ENCODE measurements at regions not wholly inside any gene's neighbourhood (a gene's known extent, or its start where the extent isn't known, plus 50 kb on each side); places are given as distances from the start of the nearest gene placed in this dataset.
A peak's percentile ranks its signal among the peaks of the same experiment; 100 is the strongest.

DNA sequence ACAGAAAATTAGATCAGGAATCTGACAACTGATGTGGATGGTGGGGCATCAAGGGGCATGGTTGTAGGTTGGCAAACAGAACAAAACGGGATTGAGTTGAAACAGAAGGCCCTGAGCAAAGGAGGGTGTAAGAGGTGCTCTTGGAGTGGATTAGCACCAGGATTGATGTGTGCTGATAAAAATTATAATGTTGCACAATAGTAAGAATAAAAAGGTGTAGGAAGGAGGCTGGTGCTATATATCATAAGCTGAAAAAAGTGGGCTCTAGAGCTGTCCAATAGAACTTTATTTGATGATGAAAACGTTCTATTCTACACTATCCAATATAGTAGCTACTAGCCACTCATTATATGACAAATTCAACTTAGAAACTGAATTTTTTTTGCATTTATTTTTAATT lies 263.1 kb upstream of the GYPC start:
- no peaks in the 10 kb centered on the region for H3K27me3 ChIP-seq (ENCODE audit: insufficient read depth, low read depth)
- no peaks in the 10 kb centered on the region for H3F3A ChIP-seq (ENCODE audit: insufficient read depth, low read depth)
- no peak overlapping the region for H2AFZ ChIP-seq
- no peaks in the 10 kb centered on the region for H4K20me1 ChIP-seq (ENCODE audit: insufficient read depth)
- H3K9me2 ChIP-seq (ENCODE audit: insufficient read depth) = no peaks in the 10 kb centered on the region
- no peaks in the 10 kb centered on the region for H3K4me1 ChIP-seq (replicated peaks; ENCODE audit: insufficient read depth)
- no peak overlapping the region for H3K27ac ChIP-seq
- ChIA-PET POLR2A (ENCODE audit: unreplicated experiment) (no interaction called here), CTCF (no interaction called here)
- H3K79me2 ChIP-seq (ENCODE audit: low read depth) = no peaks in the 10 kb centered on the region
- no peaks in the 10 kb centered on the region for H3K36me3 ChIP-seq (ENCODE audit: low read depth)
- no peak for TF ChIP-seq EZH2 (IDR thresholded peaks at IDR 0.05; ENCODE audit: low read depth)
- TF ChIP-seq, protein P1, sequence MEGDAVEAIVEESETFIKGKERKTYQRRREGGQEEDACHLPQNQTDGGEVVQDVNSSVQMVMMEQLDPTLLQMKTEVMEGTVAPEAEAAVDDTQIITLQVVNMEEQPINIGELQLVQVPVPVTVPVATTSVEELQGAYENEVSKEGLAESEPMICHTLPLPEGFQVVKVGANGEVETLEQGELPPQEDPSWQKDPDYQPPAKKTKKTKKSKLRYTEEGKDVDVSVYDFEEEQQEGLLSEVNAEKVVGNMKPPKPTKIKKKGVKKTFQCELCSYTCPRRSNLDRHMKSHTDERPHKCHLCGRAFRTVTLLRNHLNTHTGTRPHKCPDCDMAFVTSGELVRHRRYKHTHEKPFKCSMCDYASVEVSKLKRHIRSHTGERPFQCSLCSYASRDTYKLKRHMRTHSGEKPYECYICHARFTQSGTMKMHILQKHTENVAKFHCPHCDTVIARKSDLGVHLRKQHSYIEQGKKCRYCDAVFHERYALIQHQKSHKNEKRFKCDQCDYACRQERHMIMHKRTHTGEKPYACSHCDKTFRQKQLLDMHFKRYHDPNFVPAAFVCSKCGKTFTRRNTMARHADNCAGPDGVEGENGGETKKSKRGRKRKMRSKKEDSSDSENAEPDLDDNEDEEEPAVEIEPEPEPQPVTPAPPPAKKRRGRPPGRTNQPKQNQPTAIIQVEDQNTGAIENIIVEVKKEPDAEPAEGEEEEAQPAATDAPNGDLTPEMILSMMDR (conservative IDR thresholded peaks at IDR 0.05) = no peak
- intact Hi-C loops (cut with micrococcal nuclease; ENCODE audit: unreplicated experiment) = no loop called here
- no peak for DNase-seq
- no TSS peak for BruUV-seq (replicated peaks)
- H3K4me2 ChIP-seq = no peak overlapping the region
- no peaks in the 10 kb centered on the region for H3K9me3 ChIP-seq (ENCODE audit: insufficient read depth, low read depth)
- H3K4me3 ChIP-seq = no peak overlapping the region

DNA sequence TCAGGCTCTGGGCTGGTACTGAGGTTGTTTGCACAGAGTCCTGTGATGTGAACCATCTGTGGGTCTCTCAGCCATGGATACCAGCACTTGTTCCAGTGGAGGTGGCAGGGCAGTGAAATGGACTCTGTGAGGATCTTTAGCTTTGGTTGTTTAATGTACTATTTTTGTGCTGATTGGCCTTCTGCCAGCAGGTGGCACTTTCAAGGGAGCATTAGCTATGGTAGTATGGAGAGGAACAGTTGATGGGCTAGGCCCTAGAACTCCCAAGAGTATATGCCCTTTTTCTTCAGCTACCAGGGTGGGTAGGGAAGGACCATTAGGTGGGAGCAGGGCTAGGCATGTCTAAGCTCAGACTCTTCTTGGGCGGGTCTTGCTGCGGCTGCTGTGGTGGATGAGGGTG lies 257.0 kb upstream of the GYPC start:
- Histone ChIP-seq H3K27me3 (ENCODE audit: insufficient read depth, low read depth) (no peaks in the 10 kb centered on the region), H3K4me2 (no peak overlapping the region), H3K27ac (no peak overlapping the region), H3K4me3 (no peak overlapping the region), H3K9me3 (ENCODE audit: insufficient read depth, low read depth) (no peaks in the 10 kb centered on the region), H3K4me1 (replicated peaks; ENCODE audit: insufficient read depth) (no peaks in the 10 kb centered on the region), H2AFZ (no peak overlapping the region), H3K36me3 (ENCODE audit: low read depth) (no peaks in the 10 kb centered on the region), H4K20me1 (ENCODE audit: insufficient read depth) (no peaks in the 10 kb centered on the region), H3K79me2 (ENCODE audit: low read depth) (no peaks in the 10 kb centered on the region), H3F3A (ENCODE audit: insufficient read depth, low read depth) (no peaks in the 10 kb centered on the region), H3K9me2 (ENCODE audit: insufficient read depth) (no peaks in the 10 kb centered on the region)
- POLR2A ChIA-PET (ENCODE audit: unreplicated experiment) = no interaction called here
- CTCF ChIA-PET = no interaction called here
- intact Hi-C loops (cut with micrococcal nuclease; ENCODE audit: unreplicated experiment) = no loop called here
- no TSS peak for BruUV-seq (replicated peaks)
- no peak for TF ChIP-seq EZH2 (IDR thresholded peaks at IDR 0.05; ENCODE audit: low read depth)
- TF ChIP-seq, protein P1 (conservative IDR thresholded peaks at IDR 0.05) = peak; percentile 27; the same call in 1 of the 2 replicates
- DNase-seq = no peak

DNA sequence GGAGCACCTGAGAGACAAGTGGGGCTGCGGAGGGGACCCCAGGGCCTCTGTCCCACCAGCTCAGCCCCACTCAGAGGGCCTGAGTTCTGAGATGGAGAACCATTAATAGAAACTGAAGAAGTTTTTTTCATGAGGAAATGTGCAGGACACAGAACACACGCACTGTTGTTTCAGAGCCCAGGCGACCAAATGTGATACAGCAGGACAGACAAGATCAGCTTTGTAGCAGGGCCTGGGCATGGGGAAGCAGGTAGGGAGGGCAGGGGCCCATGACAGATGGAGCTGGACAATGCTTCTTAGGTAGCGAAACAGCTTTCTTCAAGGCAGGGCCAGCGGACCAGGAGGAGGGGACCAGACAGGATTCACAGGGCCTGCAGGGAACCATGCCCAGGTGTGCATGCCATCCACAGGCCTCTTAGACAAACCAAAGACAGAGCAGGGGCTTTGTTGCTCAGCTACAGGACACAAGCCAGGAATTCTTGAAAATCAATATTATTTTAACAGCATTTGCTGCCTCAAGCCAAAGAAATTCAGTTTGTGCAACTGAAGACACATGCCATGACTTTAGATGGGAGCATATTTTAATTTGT lies 252.8 kb upstream of the GYPC start:
- Histone ChIP-seq H3K36me3 (ENCODE audit: low read depth) (no peaks in the 10 kb centered on the region), H3K9me3 (ENCODE audit: insufficient read depth, low read depth) (no peaks in the 10 kb centered on the region), H2AFZ (no peak overlapping the region), H3K4me2 (no peak overlapping the region), H3K27ac (no peak overlapping the region), H3F3A (ENCODE audit: insufficient read depth, low read depth) (no peaks in the 10 kb centered on the region), H3K4me3 (no peak overlapping the region), H3K79me2 (ENCODE audit: low read depth) (no peaks in the 10 kb centered on the region), H4K20me1 (ENCODE audit: insufficient read depth) (no peaks in the 10 kb centered on the region), H3K4me1 (replicated peaks; ENCODE audit: insufficient read depth) (no peaks in the 10 kb centered on the region), H3K9me2 (ENCODE audit: insufficient read depth) (no peaks in the 10 kb centered on the region), H3K27me3 (ENCODE audit: insufficient read depth, low read depth) (no peaks in the 10 kb centered on the region)
- intact Hi-C loops (cut with micrococcal nuclease; ENCODE audit: unreplicated experiment) = no loop called here
- ChIA-PET CTCF (no interaction called here), POLR2A (ENCODE audit: unreplicated experiment) (no interaction called here)
- TF ChIP-seq, protein P1 (conservative IDR thresholded peaks at IDR 0.05) = no peak
- TF ChIP-seq EZH2 (IDR thresholded peaks at IDR 0.05; ENCODE audit: low read depth) = no peak
- DNase-seq = peak in 1 of 2 experiments; percentile 15
- no TSS peak for BruUV-seq (replicated peaks)

All from PC-9 (cell line).